ENCODE measurements at regions not wholly inside any gene's neighbourhood (a gene's known extent, or its start where the extent isn't known, plus 50 kb on each side); places are given as distances from the start of the nearest gene placed in this dataset.

DNA sequence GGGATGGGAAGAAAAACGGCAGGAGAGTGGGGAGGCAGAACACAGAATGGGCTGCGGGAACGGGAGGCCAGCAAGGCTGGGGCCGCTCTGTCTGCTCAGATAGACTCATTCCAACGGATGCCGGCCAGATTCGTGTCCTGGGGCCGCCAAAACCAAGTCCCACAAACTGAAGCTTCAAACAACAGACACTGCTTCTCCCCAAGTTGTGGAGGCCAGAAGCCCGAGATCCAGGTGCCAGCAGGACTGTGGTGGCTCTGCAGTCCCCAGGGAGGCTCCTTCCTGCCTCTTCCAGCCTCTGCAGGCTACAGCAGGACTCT is 100.6 kb downstream of the ADRA2C start:
- H3K4me3 Mint-ChIP-seq, result no peak overlapping the region
- H3K36me3 ChIP-seq (ENCODE audit: control insufficient read depth, insufficient read depth, low read length), result no peaks in the 10 kb centered on the region
- H3K27me3 ChIP-seq (ENCODE audit: control insufficient read depth, insufficient read depth, low read length), result peaks cover 21% of the 10 kb centered on the region
- H3K9me3 ChIP-seq (ENCODE audit: control insufficient read depth, insufficient read depth, low read length), result no peaks in the 10 kb centered on the region
- no peak overlapping the region for H3K27ac Mint-ChIP-seq
- DNase-seq (no peak), ATAC-seq (no peak)
- H3K4me1 Mint-ChIP-seq, result peaks cover 0 to 10% of the 10 kb centered on the region in 2 donors
- H3K9me3 Mint-ChIP-seq, result no peaks in the 10 kb centered on the region
- intact Hi-C loops (cut with micrococcal nuclease), result no loop called here
- H3K27me3 Mint-ChIP-seq (ENCODE audit: low read depth in 2 of 2), result peaks cover 35 to 50% of the 10 kb centered on the region in 2 donors
- no peak overlapping the region for H3K27ac ChIP-seq (ENCODE audit: low read length)
- peaks cover 7% of the 10 kb centered on the region for H3K4me1 ChIP-seq (ENCODE audit: control insufficient read depth, insufficient read depth, low read length)
- no peak for TF ChIP-seq CTCF (IDR thresholded peaks at IDR 0.05)
- no peak overlapping the region for H3K4me3 ChIP-seq (ENCODE audit: low read length)
- no peaks in the 10 kb centered on the region for H3K36me3 Mint-ChIP-seq
- WGBS (ENCODE audit: insufficient coverage), result 80% methylated on average over 9 of the region's 9 CpGs

DNA sequence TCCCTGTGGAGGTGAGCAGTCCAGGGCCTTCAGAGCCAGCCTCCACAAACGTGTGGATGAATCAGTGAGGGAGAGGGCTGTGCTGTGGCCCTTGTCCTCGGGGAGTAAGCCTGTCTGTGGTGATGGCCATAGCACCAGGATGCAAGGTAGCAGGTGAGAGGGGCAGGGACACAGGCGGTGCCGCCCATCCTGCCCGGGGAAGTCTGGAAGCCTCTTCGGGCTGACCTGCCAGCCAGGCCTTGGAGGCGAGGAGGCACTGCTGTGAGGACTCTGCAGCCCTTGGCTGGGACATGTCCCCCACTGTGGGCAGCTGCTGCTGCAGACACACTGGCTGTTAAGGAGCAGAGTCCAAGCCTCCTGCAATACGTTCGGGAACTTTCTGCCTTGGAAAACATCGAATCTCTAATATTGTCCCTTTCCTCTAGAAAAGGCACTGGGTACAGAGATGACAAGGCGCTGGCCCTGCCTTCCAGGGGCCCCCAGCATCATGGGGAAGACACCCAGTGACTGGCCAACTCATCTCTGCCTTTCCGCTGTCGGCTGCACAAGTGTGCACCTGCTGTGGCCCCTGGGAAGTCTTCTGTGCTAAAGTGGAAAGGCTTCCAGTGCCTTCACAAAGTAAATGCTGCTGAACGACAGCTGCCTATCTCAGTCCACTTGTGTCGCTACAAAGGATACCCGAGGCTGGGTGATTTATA is 101.4 kb downstream of the ADRA2C start:
- Mint-ChIP-seq H3K27ac (no peak overlapping the region), H3K27me3 (ENCODE audit: low read depth in 2 of 2) (peaks cover 37 to 54% of the 10 kb centered on the region in 2 donors), H3K4me1 (peaks cover 0 to 10% of the 10 kb centered on the region in 2 donors), H3K36me3 (no peaks in the 10 kb centered on the region), H3K9me3 (no peaks in the 10 kb centered on the region), H3K4me3 (no peak overlapping the region)
- TF ChIP-seq CTCF (IDR thresholded peaks at IDR 0.05), result no peak
- intact Hi-C loops (cut with micrococcal nuclease), result no loop called here
- H3K4me3 ChIP-seq (ENCODE audit: low read length), result no peak overlapping the region
- H3K4me1 ChIP-seq (ENCODE audit: control insufficient read depth, insufficient read depth, low read length), result peaks cover 15% of the 10 kb centered on the region
- H3K9me3 ChIP-seq (ENCODE audit: control insufficient read depth, insufficient read depth, low read length), result no peaks in the 10 kb centered on the region
- ATAC-seq (no peak), DNase-seq (no peak)
- H3K27me3 ChIP-seq (ENCODE audit: control insufficient read depth, insufficient read depth, low read length), result peaks cover 29% of the 10 kb centered on the region
- no peaks in the 10 kb centered on the region for H3K36me3 ChIP-seq (ENCODE audit: control insufficient read depth, insufficient read depth, low read length)
- WGBS (ENCODE audit: insufficient coverage), result 93% methylated on average over 16 of the region's 16 CpGs
- no peak overlapping the region for H3K27ac ChIP-seq (ENCODE audit: low read length)

- no peak for DNase-seq
Observed at GRCh38 chr4:3868211-3869173, 102.3 kb downstream of the ADRA2C start.

More at GRCh38 chr4:3868211-3869173, 102.3 kb downstream of the ADRA2C start:
- H3K27ac ChIP-seq (ENCODE audit: low read length), result no peak overlapping the region
- Mint-ChIP-seq H3K27ac (no peak overlapping the region), H3K9me3 (no peaks in the 10 kb centered on the region), H3K4me1 (peaks cover 0 to 15% of the 10 kb centered on the region in 2 donors), H3K27me3 (ENCODE audit: low read depth in 2 of 2) (peaks cover 45 to 56% of the 10 kb centered on the region in 2 donors), H3K4me3 (no peak overlapping the region), H3K36me3 (no peaks in the 10 kb centered on the region)
- TF ChIP-seq CTCF (IDR thresholded peaks at IDR 0.05), result no peak
- WGBS (ENCODE audit: insufficient coverage), result 78% methylated on average over 22 of the region's 22 CpGs
- peaks cover 15% of the 10 kb centered on the region for H3K4me1 ChIP-seq (ENCODE audit: control insufficient read depth, insufficient read depth, low read length)
- ATAC-seq, result no peak
- peaks cover 35% of the 10 kb centered on the region for H3K27me3 ChIP-seq (ENCODE audit: control insufficient read depth, insufficient read depth, low read length)
- no peak overlapping the region for H3K4me3 ChIP-seq (ENCODE audit: low read length)
- intact Hi-C loops (cut with micrococcal nuclease), result no loop called here
- no peaks in the 10 kb centered on the region for H3K9me3 ChIP-seq (ENCODE audit: control insufficient read depth, insufficient read depth, low read length)
- no peaks in the 10 kb centered on the region for H3K36me3 ChIP-seq (ENCODE audit: control insufficient read depth, insufficient read depth, low read length)
